Uterus (tissue), 2 donors: ENCODE measurements at regions not wholly inside any gene's neighbourhood (a gene's known extent, or its start where the extent isn't known, plus 50 kb on each side); places are given as distances from the start of the nearest gene placed in this dataset.

Source experiments
- CTCF ChIP-seq, 4 experiments: fragments of 200-600 bp in 2 of 4; fragments of 450-650 bp in 2 of 4; sonication (generic) in 2 of 4; IDR thresholded peaks; one replicate each; pipeline ENCODE4 v1.5.1; 2016 to 2019; ENCODE audit warnings: antibody characterized with exemption in 4 of 4, mild to moderate bottlenecking in 2 of 4, moderate library complexity in 1 of 4
- POLR2A ChIP-seq, 2 donors: fragments of 450-650 bp; IDR thresholded peaks; one replicate each; pipeline ENCODE4 v1.6.1; 2016; ENCODE audit warnings: antibody characterized with exemption in 2 of 2, mild to moderate bottlenecking in 1 of 2, moderate library complexity in 1 of 2

GRCh38 chr12:14175206-14175605 lies 190.3 kb upstream of the ATF7IP start:
- TF ChIP-seq POLR2A (IDR thresholded peaks at IDR 0.05) (no peak), CTCF (IDR thresholded peaks at IDR 0.05) (no peak)
